Heart right ventricle (tissue), 16 donors: ENCODE measurements at regions not wholly inside any gene's neighbourhood (a gene's known extent, or its start where the extent isn't known, plus 50 kb on each side); places are given as distances from the start of the nearest gene placed in this dataset.

Source experiments
- ATAC-seq, 8 donors: fragments of 200-7000 bp; cut with Tn5 transposase; one replicate each; pipeline ENCODE4 v1.9.1; 2020; ENCODE audit warnings: mild to moderate bottlenecking in 8 of 8, moderate library complexity in 8 of 8, moderate number of reproducible peaks in 1 of 8
- DNase-seq, 2 donors: peaks; one replicate each; pipeline ENCODE4 v3.0.0-alpha.2; 2020
- H3K27ac ChIP-seq, 10 donors: fragments of 200-600 bp; sonication (generic) in 2 of 10; one replicate each; pipeline versions ENCODE4 v1.5.0 to v1.8.0; 2020 to 2022; ENCODE audit warnings: mild to moderate bottlenecking in 3 of 10
- H3K27me3 ChIP-seq, 7 donors: fragments of 200-600 bp; one replicate each; pipeline ENCODE4 v1.8.0; 2021 to 2022; ENCODE audit warnings: mild to moderate bottlenecking in 2 of 7
- H3K36me3 ChIP-seq, 9 donors: fragments of 200-600 bp; sonication (generic) in 1 of 9; one replicate each; pipeline versions ENCODE4 v1.5.0 to v1.8.0; 2020 to 2022; ENCODE audit warnings: mild to moderate bottlenecking in 2 of 9
- H3K4me1 ChIP-seq, 9 donors: fragments of 200-600 bp; sonication (generic) in 1 of 9; one replicate each; pipeline versions ENCODE4 v1.5.0 to v1.8.0; 2020 to 2022; ENCODE audit warnings: mild to moderate bottlenecking in 4 of 9
- H3K4me3 ChIP-seq, 10 donors: fragments of 200-600 bp; sonication (generic) in 2 of 10; one replicate each; pipeline versions ENCODE4 v1.5.0 to v1.8.0; 2020 to 2022; ENCODE audit warnings: mild to moderate bottlenecking in 7 of 10, moderate library complexity in 2 of 10
- H3K9me3 ChIP-seq, 11 donors: fragments of 200-600 bp in 10 of 11; sonication (generic) in 2 of 11; one replicate each; pipeline versions ENCODE4 v1.5.0 to v1.8.0; 2013 to 2022; ENCODE audit warnings: mild to moderate bottlenecking in 2 of 11, control low read depth in 1 of 11, moderate library complexity in 1 of 11
- CTCF ChIP-seq, 9 donors: fragments of 200-600 bp; sonication (generic) in 2 of 9; IDR thresholded peaks; one replicate each; pipeline versions ENCODE4 v1.5.0 to v1.8.0; 2021 to 2022; ENCODE audit warnings: antibody characterized with exemption in 9 of 9, mild to moderate bottlenecking in 5 of 9, moderate library complexity in 1 of 9
- WGBS, 2 donors: extraction: QIAGEN DNeasy Blood & Tissue Kit; methylation state at CpG; one replicate each; pipeline ENCODE4 v1.1.7; 2013; ENCODE audit warnings: inconsistent platforms in 1 of 2; 5-methylcytosine and 5-hydroxymethylcytosine counted together
- intact Hi-C, 10 donors: fragments of 100-400 bp; cut with DNase I; formaldehyde crosslinking; loops; one replicate each; pipeline versions ENCODE4 v1.11.1 to v1.14.2; 2022
- donor health status: Arrhythmogenic right ventricular cardiomyopathy.
- donor health status: ischemic (EF 13 %, LVEDD 7.1; RV severe dilation, severe dysfunction).
- donor health status: healthy with polysubstance abuse.
- donor health status: DM: no; HTN: yes; CAD: no.
- donor health status: DM: no; HTN: no; CAD: no.
- donor health status: ischemic (EF 25% LVEDD 6.9; RV normal size, moderate dysfunction).
- donor health status: ischemic (EF 25% LVEDD 5.7; RV mildly dilated, moderate dysfunction).
- donor health status: healthy.
- donor health status: DM: yes; HTN: yes; CAD: no.
- donor health status: Ischemic cardiomyopathy.
- donor health status: ischemic (EF 35%, LVEDD 5.7; RV mildly dilated, moderate dysfunction).
- donor health status: nonischemic (EF 11% LVEDD 7.7; RV severe dilation, severe dysfunction).
- donor health status: DM: yes; HTN: yes; CAD: no.
- donor health status: PGD.
- donor health status: ischemic (EF 29% LVEDD 5.4; RV normal size, mild dysfunction).
- donor health status: nonischemic (EF 23%, LVEDD 6.1; RV moderate dilation, normal function).

GRCh38 chr6:2516059-2516458, 234.7 kb downstream of the MYLK4 start:
- no peak for TF ChIP-seq CTCF (IDR thresholded peaks at IDR 0.05)
- intact Hi-C loops, result no loop called here
- ATAC-seq, result no peak
- Histone ChIP-seq H3K27me3 (peaks cover 0 to 14% (median 0%) of the 10 kb centered on the region in 7 donors), H3K27ac (no peak overlapping the region), H3K4me3 (no peak overlapping the region), H3K36me3 (no peaks in the 10 kb centered on the region), H3K9me3 (peaks cover 0 to 28% (median 14%) of the 10 kb centered on the region in 11 donors), H3K4me1 (no peaks in the 10 kb centered on the region)
- 92 to 96% methylated on average over 6 of the region's 6 CpGs for WGBS, 2 donors
- no peak for DNase-seq

GRCh38 chr6:2514965-2515543, 235.7 kb downstream of the MYLK4 start:
- no peak overlapping the region for H3K27ac ChIP-seq
- ATAC-seq, result peak in 1 of 8 donors; percentile 35

GRCh38 chr6:2512802-2513201, 237.9 kb downstream of the MYLK4 start:
- H3K4me1 ChIP-seq, result peaks cover 0 to 3% (median 0%) of the 10 kb centered on the region in 9 donors
- no peak overlapping the region for H3K4me3 ChIP-seq
- no peak for ATAC-seq
- 84 to 91% methylated on average over 5 of the region's 5 CpGs for WGBS, 2 donors
- TF ChIP-seq CTCF (IDR thresholded peaks at IDR 0.05), result no peak
- peaks cover 0 to 4% (median 0%) of the 10 kb centered on the region in 11 donors for H3K9me3 ChIP-seq
- DNase-seq, result no peak
- no peak overlapping the region for H3K27ac ChIP-seq
- intact Hi-C loops, result no loop called here
- H3K27me3 ChIP-seq, result peaks cover 0 to 22% (median 8%) of the 10 kb centered on the region in 7 donors
- no peaks in the 10 kb centered on the region for H3K36me3 ChIP-seq

More at GRCh38 chr6:2514965-2515543, 235.7 kb downstream of the MYLK4 start:
- H3K27me3 ChIP-seq, result peaks cover 0 to 10% (median 0%) of the 10 kb centered on the region in 7 donors
- no peak overlapping the region for H3K4me3 ChIP-seq
- no peak for DNase-seq
- no peaks in the 10 kb centered on the region for H3K36me3 ChIP-seq
- WGBS, 2 donors, result 49 to 53% methylated on average over 15 of the region's 15 CpGs
- intact Hi-C loops, result no loop called here
- TF ChIP-seq CTCF (IDR thresholded peaks at IDR 0.05), result no peak
- peaks cover 0 to 21% (median 9%) of the 10 kb centered on the region in 11 donors for H3K9me3 ChIP-seq
- H3K4me1 ChIP-seq, result no peaks in the 10 kb centered on the region

- no peak overlapping the region for H3K27ac ChIP-seq
- ATAC-seq, result no peak
- H3K36me3 ChIP-seq, result no peaks in the 10 kb centered on the region
- TF ChIP-seq CTCF (IDR thresholded peaks at IDR 0.05), result no peak
- peaks cover 0 to 4% (median 0%) of the 10 kb centered on the region in 9 donors for H3K4me1 ChIP-seq
- no peak overlapping the region for H3K4me3 ChIP-seq
- WGBS, 2 donors, result 86 to 88% methylated on average over 13 of the region's 13 CpGs
- DNase-seq, result no peak
- H3K27me3 ChIP-seq, result peaks cover 0 to 45% (median 16%) of the 10 kb centered on the region in 7 donors
- H3K9me3 ChIP-seq, result no peaks in the 10 kb centered on the region
- intact Hi-C loops, result no loop called here
Measured at GRCh38 chr6:2510316-2510715, 240.4 kb downstream of the MYLK4 start.
